GM23338 (cell line): ENCODE measurements at regions not wholly inside any gene's neighbourhood (a gene's known extent, or its start where the extent isn't known, plus 50 kb on each side); places are given as distances from the start of the nearest gene placed in this dataset.

ENCODE experiments used
- ATAC-seq: fragments of 200-7000 bp; cut with Tn5 transposase; 3 replicates; pipeline ENCODE4 v1.9.1; 2020
- DNase-seq: peaks from one replicate; pipeline ENCODE4 v3.0.0-alpha.2; 2015; ENCODE audit warnings: low spot score
- H2AFZ ChIP-seq: fragments of 200-600 bp; sonication (generic); 2 replicates; pipeline ENCODE4 v1.8.0; 2016; ENCODE audit warnings: antibody characterized with exemption, mild to moderate bottlenecking, moderate library complexity
- H3F3A ChIP-seq: fragments of 200-600 bp; sonication (generic); replicated peaks from 2 replicates; pipeline ENCODE4 v1.8.0; 2017; ENCODE audit warnings: antibody characterized with exemption, mixed run types, low read depth
- H3K27ac ChIP-seq: fragments of 200-600 bp; sonication (generic); 2 replicates; pipeline ENCODE4 v1.6.1; 2016; ENCODE audit warnings: low read depth
- H3K27me3 ChIP-seq: fragments of 200-600 bp; sonication (generic); 2 replicates; pipeline ENCODE4 v1.8.0; 2016; ENCODE audit warnings: mild to moderate bottlenecking, mixed run types, moderate library complexity; ENCODE audit not compliant: insufficient read depth
- H3K36me3 ChIP-seq: fragments of 200-600 bp; sonication (generic); 2 replicates; pipeline ENCODE4 v1.8.0; 2016; ENCODE audit warnings: mild to moderate bottlenecking; ENCODE audit not compliant: insufficient read depth
- H3K4me1 ChIP-seq: fragments of 200-600 bp; sonication (generic); 2 replicates; pipeline ENCODE4 v1.8.0; 2016; ENCODE audit warnings: mild to moderate bottlenecking, moderate library complexity; ENCODE audit not compliant: insufficient read depth
- H3K4me2 ChIP-seq: fragments of 200-600 bp; sonication (generic); 2 replicates; pipeline ENCODE4 v1.7.1; 2017; ENCODE audit warnings: mixed run types
- H3K4me3 ChIP-seq: fragments of 200-600 bp; sonication (generic); 2 replicates; pipeline ENCODE4 v1.6.1; 2016; ENCODE audit warnings: mixed run types
- H3K79me2 ChIP-seq: fragments of 200-600 bp; sonication (generic); replicated peaks from 2 replicates; pipeline ENCODE4 v1.8.0; 2017; ENCODE audit warnings: mild to moderate bottlenecking; ENCODE audit not compliant: insufficient read depth
- H3K9me2 ChIP-seq: fragments of 200-600 bp; sonication (generic); 2 replicates; pipeline ENCODE4 v1.8.0; 2017; ENCODE audit not compliant: insufficient read depth
- H4K20me1 ChIP-seq: fragments of 200-600 bp; sonication (generic); replicated peaks from 2 replicates; pipeline ENCODE4 v1.8.0; 2017; ENCODE audit warnings: mild to moderate bottlenecking; ENCODE audit not compliant: insufficient read depth
- H3K27ac Mint-ChIP-seq: 2 replicates; pipeline ENCODE4 v1.8.0; 2020; ENCODE audit warnings: inconsistent platforms, mild to moderate bottlenecking, moderate library complexity, mixed read lengths
- H3K27me3 Mint-ChIP-seq: 3 replicates; pipeline ENCODE4 v1.8.0; 2022; ENCODE audit warnings: low read depth, mild to moderate bottlenecking, moderate library complexity, mixed read lengths, inconsistent platforms; ENCODE audit not compliant: insufficient read depth, poor library complexity
- H3K36me3 Mint-ChIP-seq: 3 replicates; pipeline ENCODE4 v1.8.0; 2021; ENCODE audit warnings: low read depth, mild to moderate bottlenecking, inconsistent platforms, moderate library complexity, mixed read lengths
- H3K4me1 Mint-ChIP-seq: 3 replicates; pipeline ENCODE4 v1.8.0; 2020; ENCODE audit warnings: mild to moderate bottlenecking, inconsistent platforms, mixed read lengths
- H3K4me3 Mint-ChIP-seq: 3 replicates; pipeline ENCODE4 v1.8.0; 2021; ENCODE audit warnings: moderate library complexity, mild to moderate bottlenecking, inconsistent platforms, mixed read lengths
- H3K9me3 Mint-ChIP-seq: 3 replicates; pipeline ENCODE4 v1.8.0; 2020; ENCODE audit warnings: moderate library complexity, mild to moderate bottlenecking, inconsistent platforms, mixed read lengths
- CREB1 ChIP-seq: fragments of 250-450 bp; sonication (Bioruptor Pico); IDR thresholded peaks from 2 replicates; pipeline ENCODE4 v1.5.0; 2020; ENCODE audit warnings: low read depth, mild to moderate bottlenecking, moderate library complexity
- EZH2 ChIP-seq: fragments of 200-600 bp; sonication (generic); IDR thresholded peaks from one replicate; pipeline ENCODE4 v1.8.0; 2017; ENCODE audit warnings: antibody characterized with exemption, mild to moderate bottlenecking, low read depth; ENCODE audit not compliant: unreplicated experiment
- EZH2phosphoT487 ChIP-seq: fragments of 200-600 bp; sonication (generic); IDR thresholded peaks from one replicate; pipeline ENCODE4 v1.8.1; 2018; ENCODE audit warnings: antibody characterized with exemption; ENCODE audit not compliant: unreplicated experiment
- JUNB ChIP-seq: IDR thresholded peaks from one replicate; pipeline ENCODE4 v1.6.1; 2016; ENCODE audit warnings: antibody characterized with exemption; ENCODE audit not compliant: unreplicated experiment
- NANOG ChIP-seq: IDR thresholded peaks from 2 replicates; pipeline ENCODE4 v1.6.1; 2016; ENCODE audit warnings: antibody characterized with exemption, borderline replicate concordance
- POLR2AphosphoS5 ChIP-seq: IDR thresholded peaks from 2 replicates; pipeline ENCODE4 v1.6.1; 2016; ENCODE audit warnings: antibody characterized with exemption, low read depth
- REST ChIP-seq: IDR thresholded peaks from one replicate; pipeline ENCODE4 v1.6.1; 2018; ENCODE audit warnings: antibody characterized with exemption; ENCODE audit not compliant: unreplicated experiment
- STAT1 ChIP-seq: IDR thresholded peaks from one replicate; pipeline ENCODE4 v1.6.1; 2016; ENCODE audit warnings: antibody characterized with exemption; ENCODE audit not compliant: unreplicated experiment
- ZNF114 ChIP-seq: fragments of 250-450 bp; sonication (Bioruptor Pico); IDR thresholded peaks from 2 replicates; pipeline ENCODE4 v1.5.0; 2020; ENCODE audit warnings: mild to moderate bottlenecking, moderate library complexity
- ZNF331 ChIP-seq: fragments of 250-450 bp; sonication (Bioruptor Pico); IDR thresholded peaks from 2 replicates; pipeline ENCODE4 v1.5.0; 2020; ENCODE audit warnings: low read depth, mild to moderate bottlenecking, moderate library complexity
- TF ChIP-seq, protein P1 (sequence below): IDR thresholded peaks from 2 replicates; pipeline ENCODE4 v1.6.1; 2016; ENCODE audit warnings: antibody characterized with exemption
- TF ChIP-seq, protein P2 (sequence below), 2 experiments: fragments of 200-600 bp in 1 of 2; sonication (generic) in 1 of 2; conservative IDR thresholded peaks; 2 replicates each; pipeline versions ENCODE4 v1.5.1 to v1.6.1; 2016 to 2017; ENCODE audit warnings: antibody characterized with exemption in 2 of 2, low read depth in 2 of 2, mild to moderate bottlenecking in 2 of 2, moderate library complexity in 1 of 2

DNA sequence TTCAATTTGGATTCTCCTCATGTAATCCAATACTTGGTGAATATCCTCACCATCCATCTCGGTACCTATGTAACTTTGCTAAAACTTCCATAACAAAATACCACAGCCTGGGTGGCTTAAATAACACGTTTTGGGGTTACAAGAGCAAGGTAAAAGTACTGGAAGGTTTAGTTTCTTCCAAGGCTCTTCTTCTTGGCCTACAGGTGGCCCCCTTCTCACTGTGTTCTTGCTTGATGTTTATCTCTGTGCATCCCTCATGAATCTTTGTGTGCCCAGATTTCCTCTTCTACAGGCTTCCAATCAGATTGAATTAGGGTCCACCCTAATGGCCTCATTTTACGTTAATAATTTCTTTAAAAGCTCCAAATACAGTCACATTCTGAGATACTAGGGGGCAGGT, 163.3 kb upstream of the HCRTR2 start:
- Histone ChIP-seq H3K4me3 (no peak overlapping the region), H3K36me3 (no peaks in the 10 kb centered on the region), H3F3A (no peaks in the 10 kb centered on the region), H2AFZ (no peak overlapping the region), H3K9me2 (peaks cover 3% of the 10 kb centered on the region; the same call in 1 of the 2 replicates), H4K20me1 (no peaks in the 10 kb centered on the region), H3K27ac (no peak overlapping the region), H3K4me1 (no peaks in the 10 kb centered on the region), H3K79me2 (no peaks in the 10 kb centered on the region), H3K27me3 (no peaks in the 10 kb centered on the region), H3K4me2 (no peak overlapping the region)
- no peaks in the 10 kb centered on the region for H3K27me3 Mint-ChIP-seq
- H3K4me1 Mint-ChIP-seq, result 0 out of 3 replicates have a peak, but pooled peaks cover 4% of the 10 kb centered on the region
- H3K36me3 Mint-ChIP-seq, result no peaks in the 10 kb centered on the region
- no peak overlapping the region for H3K4me3 Mint-ChIP-seq
- H3K9me3 Mint-ChIP-seq, result no peaks in the 10 kb centered on the region; the same call in 2 of the 3 replicates
- no peak overlapping the region for H3K27ac Mint-ChIP-seq
- peak; percentile 50; the same call in 2 of the 3 replicates for ATAC-seq
- TF ChIP-seq, protein P1, sequence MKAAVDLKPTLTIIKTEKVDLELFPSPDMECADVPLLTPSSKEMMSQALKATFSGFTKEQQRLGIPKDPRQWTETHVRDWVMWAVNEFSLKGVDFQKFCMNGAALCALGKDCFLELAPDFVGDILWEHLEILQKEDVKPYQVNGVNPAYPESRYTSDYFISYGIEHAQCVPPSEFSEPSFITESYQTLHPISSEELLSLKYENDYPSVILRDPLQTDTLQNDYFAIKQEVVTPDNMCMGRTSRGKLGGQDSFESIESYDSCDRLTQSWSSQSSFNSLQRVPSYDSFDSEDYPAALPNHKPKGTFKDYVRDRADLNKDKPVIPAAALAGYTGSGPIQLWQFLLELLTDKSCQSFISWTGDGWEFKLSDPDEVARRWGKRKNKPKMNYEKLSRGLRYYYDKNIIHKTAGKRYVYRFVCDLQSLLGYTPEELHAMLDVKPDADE, result no peak
- no peak for TF ChIP-seq EZH2phosphoT487
- TF ChIP-seq, protein P2, sequence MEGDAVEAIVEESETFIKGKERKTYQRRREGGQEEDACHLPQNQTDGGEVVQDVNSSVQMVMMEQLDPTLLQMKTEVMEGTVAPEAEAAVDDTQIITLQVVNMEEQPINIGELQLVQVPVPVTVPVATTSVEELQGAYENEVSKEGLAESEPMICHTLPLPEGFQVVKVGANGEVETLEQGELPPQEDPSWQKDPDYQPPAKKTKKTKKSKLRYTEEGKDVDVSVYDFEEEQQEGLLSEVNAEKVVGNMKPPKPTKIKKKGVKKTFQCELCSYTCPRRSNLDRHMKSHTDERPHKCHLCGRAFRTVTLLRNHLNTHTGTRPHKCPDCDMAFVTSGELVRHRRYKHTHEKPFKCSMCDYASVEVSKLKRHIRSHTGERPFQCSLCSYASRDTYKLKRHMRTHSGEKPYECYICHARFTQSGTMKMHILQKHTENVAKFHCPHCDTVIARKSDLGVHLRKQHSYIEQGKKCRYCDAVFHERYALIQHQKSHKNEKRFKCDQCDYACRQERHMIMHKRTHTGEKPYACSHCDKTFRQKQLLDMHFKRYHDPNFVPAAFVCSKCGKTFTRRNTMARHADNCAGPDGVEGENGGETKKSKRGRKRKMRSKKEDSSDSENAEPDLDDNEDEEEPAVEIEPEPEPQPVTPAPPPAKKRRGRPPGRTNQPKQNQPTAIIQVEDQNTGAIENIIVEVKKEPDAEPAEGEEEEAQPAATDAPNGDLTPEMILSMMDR (conservative IDR thresholded peaks at IDR 0.05; ENCODE audit: low read depth in 2 of 2), result peak; percentile 52 to 61
- DNase-seq, result peak; percentile 46

- Mint-ChIP-seq H3K4me1 (0 out of 3 replicates have a peak, but pooled peaks cover 4% of the 10 kb centered on the region), H3K27ac (no peak overlapping the region)
- ATAC-seq, result no peak
- TF ChIP-seq EZH2phosphoT487 (no peak), CREB1 (CRISPR knock-in tag) (no peak), STAT1 (no peak), ZNF331 (CRISPR knock-in tag) (no peak), POLR2AphosphoS5 (no peak), EZH2 (no peak), NANOG (no peak), JUNB (no peak), ZNF114 (CRISPR knock-in tag) (no peak), REST (no peak)
- TF ChIP-seq, protein P2 (conservative IDR thresholded peaks at IDR 0.05; ENCODE audit: low read depth in 2 of 2), result no peak
- TF ChIP-seq, protein P1, result no peak
These were observed 161.9 kb upstream of the HCRTR2 start for GRCh38 chr6:55012454-55012853.

More at GRCh38 chr6:55012454-55012853, 161.9 kb upstream of the HCRTR2 start:
- Mint-ChIP-seq H3K27me3 (no peaks in the 10 kb centered on the region), H3K36me3 (no peaks in the 10 kb centered on the region), H3K4me3 (no peak overlapping the region), H3K9me3 (no peaks in the 10 kb centered on the region; the same call in 2 of the 3 replicates)
- peaks cover 3% of the 10 kb centered on the region; the same call in 1 of the 2 replicates for H3K9me2 ChIP-seq
- no peak overlapping the region for H2AFZ ChIP-seq
- H3K4me1 ChIP-seq, result no peaks in the 10 kb centered on the region
- no peaks in the 10 kb centered on the region for H3K27me3 ChIP-seq
- no peak for DNase-seq
- H3K36me3 ChIP-seq, result no peaks in the 10 kb centered on the region
- H3K4me2 ChIP-seq, result no peak overlapping the region
- H4K20me1 ChIP-seq, result no peaks in the 10 kb centered on the region
- no peaks in the 10 kb centered on the region for H3K79me2 ChIP-seq
- H3K4me3 ChIP-seq, result no peak overlapping the region
- H3F3A ChIP-seq, result no peaks in the 10 kb centered on the region
- no peak overlapping the region for H3K27ac ChIP-seq
